Jurkat, Clone E6-1 (cell line): ENCODE measurements at regions not wholly inside any gene's neighbourhood (a gene's known extent, or its start where the extent isn't known, plus 50 kb on each side); places are given as distances from the start of the nearest gene placed in this dataset.

Source experiments
- DNase-seq: peaks from one replicate; pipeline ENCODE4 v3.0.0-alpha.2; 2011; ENCODE audit warnings: low read depth, low spot score
- H3K4me3 ChIP-seq: 2 replicates; pipeline ENCODE4 v1.5.1; 2011; ENCODE audit warnings: mild to moderate bottlenecking, low read length, control low read depth, moderate library complexity

DNA sequence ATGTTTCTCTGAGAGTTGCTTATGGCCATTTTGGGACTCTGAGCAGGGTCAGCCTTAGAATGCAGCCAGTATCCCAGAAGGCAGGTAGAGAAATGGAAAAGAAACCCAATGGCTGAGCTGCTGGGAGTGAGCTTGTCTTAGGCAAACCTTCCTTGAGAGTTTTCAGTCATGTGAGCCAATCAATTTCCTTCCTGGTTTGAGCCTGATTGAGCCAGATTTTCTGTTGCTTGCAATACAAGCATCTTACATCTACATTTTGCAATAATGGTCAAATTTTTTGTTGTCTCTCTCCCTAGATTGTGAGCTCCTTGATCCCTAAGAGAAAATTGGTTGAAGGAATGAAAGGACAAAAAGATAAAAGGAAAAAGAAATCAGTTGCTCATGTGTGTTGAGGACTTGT lies 155.3 kb downstream of the SNX18 start:
- no peak for DNase-seq
- H3K4me3 ChIP-seq = no peak overlapping the region

DNA sequence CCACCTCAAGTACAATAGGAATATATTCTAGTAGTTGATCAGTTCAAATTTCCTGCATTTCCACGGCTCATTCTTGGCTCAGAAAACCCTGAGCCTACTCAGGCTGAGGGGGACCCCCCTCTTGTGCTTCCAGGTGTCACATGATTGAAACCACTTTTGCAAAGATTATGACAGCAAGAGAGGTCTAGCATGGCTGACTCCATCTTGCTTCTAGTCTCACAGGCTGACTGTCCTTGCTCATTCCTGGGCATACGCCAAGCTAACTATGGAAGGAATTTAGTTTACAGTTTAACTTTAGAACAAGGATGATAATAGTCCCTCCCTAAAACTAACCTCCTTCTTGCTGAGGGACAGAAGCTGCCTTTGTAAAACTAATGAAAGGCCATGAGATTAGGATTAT lies 154.1 kb downstream of the SNX18 start:
- no peak for DNase-seq
- H3K4me3 ChIP-seq = no peak overlapping the region

DNA sequence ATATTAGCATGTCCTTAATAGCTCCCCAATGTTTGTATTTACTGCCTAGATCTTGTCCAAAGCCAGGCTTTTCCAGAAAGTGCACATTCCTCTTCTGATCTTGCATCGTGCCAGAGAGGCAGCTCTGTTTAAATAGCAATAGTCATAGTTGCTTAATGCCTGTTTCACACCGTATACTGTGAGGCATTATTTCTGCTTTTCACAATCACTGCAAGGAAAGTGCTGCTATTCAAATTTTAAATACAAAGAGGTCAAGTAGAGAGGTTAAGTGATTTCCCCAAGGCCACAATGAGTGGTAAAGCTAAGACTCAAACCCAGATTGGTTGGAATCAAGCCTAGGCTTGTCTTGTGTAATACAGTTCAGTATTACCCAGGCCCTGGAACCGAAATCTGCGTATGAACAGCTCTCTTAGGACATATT lies 153.6 kb downstream of the SNX18 start:
- DNase-seq = no peak

DNA sequence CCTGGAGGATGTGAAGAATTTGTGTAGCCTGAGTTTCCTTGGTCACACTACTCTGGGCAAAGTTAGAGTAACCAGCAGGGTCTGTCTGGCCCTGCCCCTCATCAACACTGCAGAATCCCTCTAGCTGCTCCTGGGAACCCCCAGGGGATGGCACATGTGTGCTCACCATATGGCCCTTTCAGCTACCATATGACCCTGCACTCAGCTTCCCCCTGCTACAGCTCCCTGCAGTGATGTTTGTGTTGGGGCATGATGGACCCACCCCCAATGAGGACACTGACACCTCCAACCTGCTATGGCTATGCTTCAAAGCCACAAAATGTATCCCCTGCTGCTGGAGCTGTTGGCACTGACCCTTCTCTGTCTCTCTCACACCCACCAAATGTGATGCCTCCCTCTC lies 152.7 kb downstream of the SNX18 start:
- H3K4me3 ChIP-seq = no peak overlapping the region
- DNase-seq = no peak

More for the DNA sequence above, 153.6 kb downstream of the SNX18 start:
- no peak overlapping the region for H3K4me3 ChIP-seq

DNA sequence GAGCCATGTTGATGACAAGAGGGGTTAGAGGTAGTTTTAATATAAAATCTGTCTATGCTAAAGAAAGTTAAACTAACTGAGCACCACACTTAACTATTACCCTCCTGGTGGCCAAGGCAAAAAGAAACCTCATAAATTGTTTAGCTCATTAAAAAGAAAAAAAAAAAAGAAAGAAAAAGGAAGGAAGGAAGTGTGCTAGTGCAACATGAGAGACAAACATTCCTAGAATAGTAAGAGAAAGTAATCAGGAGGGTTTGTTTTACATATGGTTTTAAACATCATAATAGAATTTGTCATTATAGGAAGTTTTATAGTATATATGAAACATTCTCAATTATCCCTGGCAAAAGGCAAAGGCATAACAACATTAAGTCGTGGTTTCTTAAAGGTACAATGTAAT lies 152.3 kb downstream of the SNX18 start:
- no peak overlapping the region for H3K4me3 ChIP-seq
- DNase-seq = no peak

DNA sequence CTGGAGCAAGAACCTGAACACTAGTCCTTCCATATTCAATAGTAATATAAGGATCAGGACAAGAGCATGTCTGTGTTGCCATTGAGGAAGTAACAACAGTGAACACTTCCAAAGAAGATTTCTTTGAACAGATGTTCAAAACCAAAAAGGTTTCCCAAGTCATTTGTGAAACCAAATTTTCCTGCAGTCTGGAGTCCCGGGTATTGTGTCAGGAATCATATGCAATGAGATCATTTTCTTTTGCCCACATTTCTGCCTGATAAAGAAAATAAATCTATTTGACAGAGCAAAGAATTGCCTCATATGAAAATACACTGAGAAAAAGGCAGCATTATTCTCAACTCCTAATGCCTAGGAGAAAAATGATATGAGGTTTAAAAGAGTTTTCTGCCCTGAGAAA lies 151.7 kb downstream of the SNX18 start:
- DNase-seq = no peak
- no peak overlapping the region for H3K4me3 ChIP-seq

DNA sequence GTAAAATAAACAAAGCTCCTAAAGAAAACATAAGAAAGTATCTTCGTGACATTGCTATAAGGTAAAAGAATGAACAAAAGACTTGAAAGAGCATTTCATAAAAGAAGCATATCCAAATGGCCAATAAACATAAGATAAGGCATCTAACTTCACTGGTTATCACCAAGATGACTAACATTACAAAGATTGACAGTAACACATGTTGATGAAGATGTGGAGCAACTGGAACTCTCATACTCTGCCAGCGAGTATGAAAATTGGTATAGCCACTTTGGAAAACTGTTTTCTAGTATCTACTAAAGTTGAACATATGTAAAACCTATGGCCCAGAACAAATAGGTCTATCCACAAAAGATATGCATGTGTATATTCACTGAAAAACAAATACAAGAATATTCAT lies 150.5 kb downstream of the SNX18 start:
- no peak overlapping the region for H3K4me3 ChIP-seq
- no peak for DNase-seq

DNA sequence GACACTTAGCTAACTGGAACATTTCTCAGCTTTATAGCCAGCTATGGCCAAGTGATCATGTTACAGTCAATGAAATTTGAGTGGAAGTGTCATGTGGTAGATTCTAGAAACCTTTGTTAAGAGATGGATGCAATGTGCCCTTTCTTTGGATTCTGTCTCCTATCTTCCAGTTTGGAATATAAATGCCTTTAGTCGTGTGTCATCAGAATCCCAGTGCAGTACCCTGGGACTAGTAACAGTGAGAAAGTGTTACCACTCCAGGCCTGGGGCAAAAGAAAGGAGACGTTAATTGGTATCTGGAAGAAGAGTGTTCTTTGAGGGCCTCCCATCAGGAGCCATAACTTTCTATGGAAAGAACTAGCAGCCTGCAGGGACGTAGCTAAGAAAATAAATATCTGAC lies 149.6 kb downstream of the SNX18 start:
- no peak for DNase-seq
- H3K4me3 ChIP-seq = no peak overlapping the region

DNA sequence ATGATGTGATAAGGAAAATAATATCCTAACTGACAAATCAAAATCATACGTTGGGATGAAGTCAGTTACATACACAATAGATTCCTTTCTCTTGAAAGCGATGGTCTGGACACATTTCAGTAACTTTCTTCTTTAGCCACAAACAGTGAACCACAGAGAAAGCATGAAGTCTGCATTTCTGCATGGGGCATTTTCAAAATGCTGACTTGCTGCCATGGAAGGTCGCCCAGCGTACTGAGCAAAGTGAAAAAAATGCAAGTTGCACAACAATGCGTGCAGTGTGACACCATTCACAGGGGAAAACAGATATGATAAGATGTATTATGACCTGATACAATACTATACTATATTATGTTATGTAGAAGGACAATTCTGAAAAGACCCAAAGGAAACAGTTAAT lies 146.3 kb downstream of the SNX18 start:
- DNase-seq = no peak
- no peak overlapping the region for H3K4me3 ChIP-seq

DNA sequence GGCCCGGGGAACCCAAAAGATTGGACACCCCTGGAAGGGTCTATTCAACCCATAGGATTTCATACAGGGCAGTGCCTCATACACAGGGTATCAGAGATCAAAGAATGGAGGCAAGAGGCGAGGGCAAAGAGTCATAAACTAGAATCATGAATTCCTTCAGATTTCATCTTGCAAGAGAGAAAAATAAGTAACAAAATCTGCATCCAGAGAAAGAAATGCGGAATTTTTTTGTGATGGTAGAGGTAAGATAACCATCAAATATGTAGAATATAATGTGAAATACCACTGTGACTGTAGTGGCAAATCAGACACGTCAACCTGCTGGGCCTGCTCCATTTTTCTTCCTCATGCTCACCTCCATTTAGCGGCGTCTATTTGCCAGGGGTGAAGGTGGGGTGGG lies 143.6 kb downstream of the SNX18 start:
- no peak overlapping the region for H3K4me3 ChIP-seq
- DNase-seq = no peak

DNA sequence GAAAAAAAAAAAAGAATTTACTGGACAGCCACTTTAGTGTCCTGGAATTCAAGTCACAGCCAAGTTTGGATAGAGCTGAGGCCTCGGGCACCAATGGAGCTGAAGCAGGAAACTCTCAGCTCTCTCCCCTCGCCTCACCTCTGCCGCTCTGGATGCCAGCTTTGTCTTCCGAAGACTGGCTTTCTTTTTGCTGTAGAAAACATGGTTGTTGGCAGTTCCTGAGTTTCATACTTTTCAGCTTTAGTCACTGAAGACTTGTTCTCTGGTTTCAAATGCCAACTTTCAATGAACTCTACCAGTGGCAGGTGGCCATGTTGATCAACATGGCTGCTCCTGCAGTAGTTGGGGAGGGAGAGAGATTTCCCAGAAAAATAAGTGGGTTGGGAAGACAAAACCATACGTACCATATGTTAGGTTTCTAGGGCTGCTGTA lies 142.2 kb downstream of the SNX18 start:
- DNase-seq = no peak
- no peak overlapping the region for H3K4me3 ChIP-seq

DNA sequence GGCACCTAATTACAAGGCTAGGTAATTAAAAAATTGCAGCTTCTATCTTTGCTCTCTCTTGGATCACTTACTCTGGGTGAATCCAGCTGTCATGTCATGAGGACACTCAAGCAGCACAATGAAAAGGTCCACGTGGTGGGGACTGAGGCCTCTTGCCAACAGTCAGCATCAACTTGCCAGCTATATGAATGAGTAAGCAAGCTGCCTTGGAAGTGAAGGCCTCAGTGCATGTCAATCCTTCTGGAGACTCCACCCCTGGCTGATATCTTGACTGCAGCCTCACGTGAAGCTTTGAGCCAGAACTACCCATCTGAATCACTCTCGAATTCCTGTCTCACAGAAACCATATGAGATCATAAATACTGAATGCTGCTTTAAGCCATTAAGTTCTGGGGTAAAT lies 140.5 kb downstream of the SNX18 start:
- no peak overlapping the region for H3K4me3 ChIP-seq
- no peak for DNase-seq

DNA sequence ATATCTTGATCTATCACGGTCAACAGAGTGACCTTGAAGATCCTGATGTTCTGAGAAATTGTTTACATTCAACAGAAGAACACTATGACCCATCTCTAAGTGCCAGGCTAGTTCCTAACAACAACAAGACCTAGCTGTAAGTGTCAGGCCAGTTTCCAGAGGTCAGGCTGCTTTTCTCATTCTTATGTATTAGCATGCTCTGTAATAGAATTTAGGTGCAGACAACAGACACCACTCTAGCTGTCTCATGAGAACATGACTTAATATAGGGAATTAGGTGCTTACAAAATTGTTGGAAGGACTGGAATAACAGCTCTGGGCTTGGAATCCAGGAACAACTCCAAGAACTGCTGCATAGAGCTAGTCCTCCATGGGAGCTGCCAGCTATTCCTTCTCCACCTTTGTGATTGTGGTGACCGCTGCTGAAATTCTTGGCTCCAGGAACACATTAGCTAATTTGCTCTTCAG lies 138.7 kb downstream of the SNX18 start:
- no peak for DNase-seq
- H3K4me3 ChIP-seq = no peak overlapping the region

DNA sequence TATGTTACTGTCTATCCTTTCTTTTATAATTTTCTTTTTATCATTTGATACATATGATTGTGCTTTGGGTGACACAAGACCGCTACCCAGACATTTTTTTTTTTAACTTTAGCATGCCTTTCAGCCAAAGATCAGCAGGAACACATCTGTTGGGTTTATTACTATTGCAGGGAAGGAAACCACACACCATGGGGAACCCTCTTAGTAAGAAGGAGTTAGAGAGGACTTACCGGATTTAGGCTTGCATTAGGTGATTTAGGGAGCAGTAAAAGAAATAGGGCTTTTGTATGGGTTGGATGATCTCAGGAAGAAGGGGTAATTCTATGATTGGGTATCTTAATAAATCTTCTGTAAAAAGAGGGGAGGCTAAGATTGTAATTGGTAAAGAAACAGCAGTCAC lies 138.2 kb downstream of the SNX18 start:
- H3K4me3 ChIP-seq = no peak overlapping the region

DNA sequence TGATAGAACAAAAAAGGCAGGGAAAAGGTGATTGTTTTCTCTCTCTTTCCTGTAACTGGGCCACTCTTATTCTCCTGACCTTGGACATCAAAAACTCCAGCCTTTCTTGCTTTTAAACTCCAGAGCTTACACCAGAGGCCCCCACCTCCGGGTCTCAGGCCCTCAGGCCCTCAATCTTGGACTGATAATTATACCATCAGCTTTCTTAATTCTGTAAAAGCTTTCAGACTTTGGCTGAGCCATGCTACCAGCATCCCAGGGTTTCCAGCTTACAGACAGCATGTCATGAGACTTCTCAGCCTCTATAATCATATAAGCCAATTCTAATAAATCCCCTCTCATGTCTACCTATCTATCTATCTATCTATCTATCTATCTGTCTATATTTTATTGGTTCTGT lies 137.7 kb downstream of the SNX18 start:
- no peak for DNase-seq
- H3K4me3 ChIP-seq = no peak overlapping the region

More for the DNA sequence above, 138.2 kb downstream of the SNX18 start:
- no peak for DNase-seq

DNA sequence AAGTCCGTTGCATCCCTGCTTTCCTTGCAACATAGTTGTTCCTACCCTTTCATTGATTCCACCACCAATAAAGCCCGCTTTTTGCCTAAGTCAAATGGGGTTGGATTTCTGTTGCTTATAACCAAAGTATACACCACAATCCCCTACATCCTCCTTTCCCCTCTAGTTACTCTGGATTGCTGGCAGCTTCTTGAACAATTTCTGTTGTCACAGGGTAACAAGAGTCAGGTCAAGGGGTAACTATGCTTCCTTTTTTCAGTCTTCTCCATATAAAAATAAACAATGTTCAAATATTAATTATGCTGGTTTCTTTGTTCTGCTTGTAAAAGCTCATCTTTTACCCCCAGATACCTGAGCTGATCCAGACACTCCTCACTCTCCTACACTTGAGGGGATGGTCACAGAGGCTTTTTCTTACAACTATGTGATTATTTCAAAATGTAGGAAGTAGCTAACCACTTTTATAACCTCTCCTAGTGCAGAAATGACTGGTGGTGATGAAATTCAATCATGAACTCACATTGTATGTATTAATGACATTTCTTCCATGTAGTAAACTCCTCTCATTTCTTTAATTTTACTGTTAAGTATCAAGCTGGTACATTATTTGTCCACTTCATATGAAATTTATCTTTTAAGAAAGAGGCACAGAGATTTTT lies 136.5 kb downstream of the SNX18 start:
- no peak overlapping the region for H3K4me3 ChIP-seq
- DNase-seq = no peak

DNA sequence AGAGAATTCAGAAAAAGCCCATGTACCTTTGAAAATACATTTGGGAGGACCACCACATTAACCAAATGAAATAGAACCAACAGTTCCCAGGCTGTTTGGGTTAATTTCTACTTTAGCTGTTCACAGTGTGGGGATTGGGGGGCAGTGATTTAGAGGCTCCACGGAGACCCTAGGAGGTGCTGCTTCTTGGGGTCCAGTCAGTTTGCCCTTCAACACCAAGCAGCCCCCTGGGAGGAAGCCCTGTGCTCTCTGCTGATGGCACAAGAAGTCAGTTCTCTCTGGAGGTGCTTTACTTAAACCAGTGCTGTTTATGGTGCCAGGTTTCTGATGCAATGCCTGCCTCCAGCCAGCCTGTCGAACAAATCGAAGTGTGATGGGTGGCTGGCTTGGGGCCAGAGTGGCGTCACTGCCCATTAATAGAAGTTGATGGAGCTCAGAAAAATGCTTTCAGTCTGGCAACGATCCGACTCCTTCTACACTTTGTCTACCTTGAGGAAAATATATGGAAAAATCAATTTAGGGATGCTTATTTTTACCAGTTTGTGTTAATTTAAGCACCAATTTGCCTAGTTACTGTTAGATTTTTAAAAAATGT lies 134.0 kb downstream of the SNX18 start:
- no peak for DNase-seq

DNA sequence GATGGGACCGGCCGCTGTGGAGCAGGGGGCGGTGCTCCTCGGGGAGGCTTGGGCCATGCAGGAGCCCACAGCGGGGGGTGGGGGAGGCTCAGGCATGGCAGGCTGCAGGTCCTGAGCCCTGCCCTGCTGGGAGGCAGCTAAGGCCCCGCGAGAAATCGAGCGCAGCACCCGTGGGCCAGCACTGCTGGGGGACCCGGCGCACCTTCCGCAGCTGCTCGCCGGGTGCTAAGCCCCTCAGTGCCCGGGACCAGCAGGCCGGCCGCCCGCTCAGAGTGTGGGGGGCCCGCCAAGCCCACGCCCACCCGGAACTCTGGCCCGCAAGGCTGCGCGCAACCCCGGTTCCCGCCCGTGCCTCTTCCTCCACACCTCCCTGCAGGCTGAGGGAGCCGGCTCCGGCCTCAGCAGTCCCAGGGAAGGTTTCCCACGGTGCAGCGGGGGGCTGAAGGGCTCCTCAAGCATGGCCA lies 131.5 kb downstream of the SNX18 start:
- DNase-seq = no peak
- H3K4me3 ChIP-seq = no peak overlapping the region

More for the DNA sequence above, 134.0 kb downstream of the SNX18 start:
- H3K4me3 ChIP-seq = no peak overlapping the region

DNA sequence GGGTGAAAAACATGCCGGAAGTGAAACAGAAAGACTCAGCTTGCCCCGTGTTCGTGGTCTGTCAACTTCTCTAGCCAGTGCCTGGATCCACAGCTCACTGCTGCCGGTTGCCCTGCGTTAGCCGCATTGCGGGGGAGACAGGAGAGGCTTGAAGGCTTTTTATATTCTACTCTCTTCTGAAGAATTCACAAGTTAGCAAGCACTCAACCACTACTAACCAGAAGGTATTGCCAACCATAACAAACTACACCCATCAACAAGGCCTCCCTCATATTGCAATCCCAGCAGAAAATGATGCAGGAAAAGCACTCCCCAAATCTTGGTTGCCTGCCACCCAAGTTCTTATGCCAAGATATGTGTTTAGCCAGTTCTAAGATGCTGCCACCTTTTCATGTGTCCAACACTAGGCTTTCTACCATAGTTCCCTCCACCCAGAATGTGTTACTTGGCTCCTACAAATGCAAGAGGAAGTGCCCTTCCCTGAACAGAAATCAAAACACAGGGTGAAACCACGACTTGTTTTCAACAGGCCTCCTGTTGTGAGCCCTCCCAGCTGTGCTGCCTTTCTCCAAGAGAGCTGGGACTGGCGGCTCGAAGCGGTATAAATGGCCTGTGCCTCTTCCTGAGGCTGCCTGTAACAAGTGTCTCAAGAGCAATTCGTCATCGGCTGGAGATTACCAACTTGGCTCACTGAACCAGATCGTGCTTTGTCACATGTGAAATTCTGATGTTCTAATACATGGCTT lies 129.0 kb downstream of the SNX18 start:
- H3K4me3 ChIP-seq = no peak overlapping the region
- DNase-seq = peak; percentile 54

DNA sequence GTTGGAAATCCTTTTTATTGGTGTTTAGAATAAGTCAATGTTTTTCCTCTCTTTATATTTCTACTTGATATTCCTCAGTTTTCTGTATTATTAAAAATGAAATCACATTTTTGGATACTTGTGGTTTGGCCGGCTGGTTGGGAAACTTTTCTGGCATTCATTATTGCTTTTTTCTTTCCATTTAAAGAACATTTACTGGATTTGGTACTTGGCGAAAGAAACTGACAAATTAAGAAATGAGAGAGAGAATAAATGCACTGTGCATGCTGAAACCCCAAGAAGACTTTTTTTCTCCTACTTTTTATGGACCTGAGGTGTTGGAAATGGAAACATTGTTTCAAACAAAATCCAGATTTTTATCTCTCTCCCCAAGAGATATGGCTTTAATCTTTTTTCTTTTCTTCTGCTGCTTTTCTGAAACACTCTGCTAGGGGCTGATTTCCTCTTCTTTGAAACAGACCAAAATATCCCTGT lies 128.4 kb downstream of the SNX18 start:
- H3K4me3 ChIP-seq = no peak overlapping the region
- DNase-seq = peak; percentile 25
